ENCODE measurements at regions not wholly inside any gene's neighbourhood (a gene's known extent, or its start where the extent isn't known, plus 50 kb on each side); places are given as distances from the start of the nearest gene placed in this dataset.

DNA sequence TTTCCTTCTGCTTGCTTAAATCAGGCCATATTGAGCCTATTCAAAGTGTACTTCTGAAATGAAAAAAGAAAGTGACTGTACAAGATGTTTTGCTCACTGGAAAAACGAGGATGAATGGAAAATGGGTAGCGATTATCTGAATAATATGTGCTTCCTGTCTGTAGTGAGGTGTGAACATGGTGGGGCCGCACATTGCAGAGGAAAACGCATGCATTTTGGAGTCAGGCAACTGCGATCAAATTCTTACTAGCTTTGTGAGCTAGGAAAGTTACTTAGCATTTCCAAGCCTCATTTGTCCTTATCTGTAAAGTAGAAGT, 73.0 kb upstream of the PRSS3 start:
- intact Hi-C loops (cut with micrococcal nuclease; ENCODE audit: unreplicated experiment) = loop anchor here (1.0 kb wide), 1 partner anchor 98 kb away; no protein-coding TSS in a partner anchor
- no peak for DNase-seq (ENCODE audit: low spot score)
- CTCF ChIA-PET = interaction anchor here (0.7 to 4.4 kb wide), 3 partner anchors 97 to 101 kb away, joined by 5 to 57 read pairs (median 5); no protein-coding TSS in a partner anchor
- Histone ChIP-seq H3K27ac (ENCODE audit: low read depth, low read length, poor library complexity, severe bottlenecking) (no peak overlapping the region), H3K36me3 (ENCODE audit: insufficient read depth, low read length, poor library complexity, severe bottlenecking) (no peaks in the 10 kb centered on the region), H3K27me3 (replicated peaks; ENCODE audit: insufficient read depth, low read depth, low read length, poor library complexity) (peaks cover 12% of the 10 kb centered on the region), H3K4me1 (ENCODE audit: insufficient read depth, low read length, poor library complexity, severe bottlenecking) (no peaks in the 10 kb centered on the region), H3K4me3 (ENCODE audit: low read depth, low read length, poor library complexity, severe bottlenecking) (no peak overlapping the region), H3K9me3 (ENCODE audit: low read depth, low read length, poor library complexity, severe bottlenecking) (no peaks in the 10 kb centered on the region)
- POLR2A ChIA-PET (ENCODE audit: low non-redundant PET) = no interaction called here
- BruUV-seq (replicated peaks) = no TSS peak
- no peak for TF ChIP-seq CTCF (conservative IDR thresholded peaks at IDR 0.05; ENCODE audit: low read depth, low read length)
- TF ChIP-seq EZH2 (IDR thresholded peaks at IDR 0.05; ENCODE audit: borderline replicate concordance, low read depth, low read length, poor library complexity, severe bottlenecking) = no peak

DNA sequence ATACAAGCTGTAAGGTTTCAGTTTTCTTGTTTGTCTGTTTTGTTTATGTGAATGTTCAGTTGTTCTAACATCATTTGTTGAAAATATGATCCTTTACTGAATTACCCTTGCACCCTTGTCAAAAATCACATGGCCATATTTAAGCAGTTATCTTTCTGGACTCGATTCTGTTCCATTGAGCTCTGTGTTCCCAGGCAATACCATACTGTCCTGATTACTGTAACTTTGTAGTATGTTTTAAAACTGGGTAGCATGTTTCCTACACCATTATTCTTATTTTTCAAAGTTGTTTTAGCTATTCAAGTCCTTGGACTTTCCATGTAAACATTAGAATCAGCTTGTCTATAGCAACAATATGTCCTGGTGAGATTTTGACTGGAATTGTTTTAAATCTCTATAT, 66.7 kb upstream of the PRSS3 start:
- intact Hi-C loops (cut with micrococcal nuclease; ENCODE audit: unreplicated experiment) = no loop called here

DNA sequence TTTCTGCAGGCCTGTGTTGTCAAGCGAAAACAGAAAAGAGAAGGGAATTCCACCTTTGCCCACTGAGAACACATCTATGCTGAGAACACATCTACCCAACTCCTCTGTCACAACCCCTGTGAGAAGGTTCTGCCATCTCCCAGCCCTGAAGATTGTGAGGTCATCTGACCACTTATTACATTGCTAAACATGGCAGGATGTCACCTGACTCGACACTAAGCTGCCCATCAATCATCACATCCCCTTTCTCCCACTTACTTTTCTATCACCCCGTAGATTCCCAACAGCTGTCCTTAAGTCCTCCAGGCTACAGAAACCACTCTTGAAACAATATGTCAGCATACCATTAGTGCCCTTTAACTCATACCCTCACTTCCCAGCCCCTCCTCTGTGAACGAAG, 64.2 kb upstream of the PRSS3 start:
- Histone ChIP-seq H3K9me3 (ENCODE audit: low read depth, low read length, poor library complexity, severe bottlenecking) (peaks cover 6% of the 10 kb centered on the region), H3K36me3 (ENCODE audit: insufficient read depth, low read length, poor library complexity, severe bottlenecking) (no peaks in the 10 kb centered on the region), H3K4me1 (ENCODE audit: insufficient read depth, low read length, poor library complexity, severe bottlenecking) (no peaks in the 10 kb centered on the region), H3K27me3 (replicated peaks; ENCODE audit: insufficient read depth, low read depth, low read length, poor library complexity) (no peaks in the 10 kb centered on the region), H3K4me3 (ENCODE audit: low read depth, low read length, poor library complexity, severe bottlenecking) (no peak overlapping the region), H3K27ac (ENCODE audit: low read depth, low read length, poor library complexity, severe bottlenecking) (no peak overlapping the region)
- TF ChIP-seq EZH2 (IDR thresholded peaks at IDR 0.05; ENCODE audit: borderline replicate concordance, low read depth, low read length, poor library complexity, severe bottlenecking) (no peak), CTCF (conservative IDR thresholded peaks at IDR 0.05; ENCODE audit: low read depth, low read length) (no peak)
- ChIA-PET CTCF (no interaction called here), POLR2A (ENCODE audit: low non-redundant PET) (no interaction called here)
- intact Hi-C loops (cut with micrococcal nuclease; ENCODE audit: unreplicated experiment) = no loop called here
- BruUV-seq (replicated peaks) = no TSS peak
- DNase-seq (ENCODE audit: low spot score) = no peak

More for the DNA sequence above, 66.7 kb upstream of the PRSS3 start:
- no peak for TF ChIP-seq EZH2 (IDR thresholded peaks at IDR 0.05; ENCODE audit: borderline replicate concordance, low read depth, low read length, poor library complexity, severe bottlenecking)
- TF ChIP-seq CTCF (conservative IDR thresholded peaks at IDR 0.05; ENCODE audit: low read depth, low read length) = no peak
- Histone ChIP-seq H3K4me1 (ENCODE audit: insufficient read depth, low read length, poor library complexity, severe bottlenecking) (no peaks in the 10 kb centered on the region), H3K27ac (ENCODE audit: low read depth, low read length, poor library complexity, severe bottlenecking) (no peak overlapping the region), H3K9me3 (ENCODE audit: low read depth, low read length, poor library complexity, severe bottlenecking) (peaks cover 6% of the 10 kb centered on the region), H3K36me3 (ENCODE audit: insufficient read depth, low read length, poor library complexity, severe bottlenecking) (no peaks in the 10 kb centered on the region), H3K4me3 (ENCODE audit: low read depth, low read length, poor library complexity, severe bottlenecking) (no peak overlapping the region), H3K27me3 (replicated peaks; ENCODE audit: insufficient read depth, low read depth, low read length, poor library complexity) (no peaks in the 10 kb centered on the region)
- BruUV-seq (replicated peaks) = no TSS peak
- ChIA-PET CTCF (no interaction called here), POLR2A (ENCODE audit: low non-redundant PET) (no interaction called here)
- DNase-seq (ENCODE audit: low spot score) = no peak
